GM10266 (cell line): ENCODE measurements at regions not wholly inside any gene's neighbourhood (a gene's known extent, or its start where the extent isn't known, plus 50 kb on each side); places are given as distances from the start of the nearest gene placed in this dataset.

Source experiments
- DNase-seq: peaks from one replicate; pipeline ENCODE4 v3.0.0; 2012; ENCODE audit errors: extremely low spot score
- TF ChIP-seq, protein P1 (sequence below): IDR thresholded peaks from 2 replicates; pipeline ENCODE4 v1.5.1; 2012; ENCODE audit warnings: mild to moderate bottlenecking, low read depth; ENCODE audit not compliant: control insufficient read depth, insufficient read depth; ENCODE audit errors: missing control alignments

DNA sequence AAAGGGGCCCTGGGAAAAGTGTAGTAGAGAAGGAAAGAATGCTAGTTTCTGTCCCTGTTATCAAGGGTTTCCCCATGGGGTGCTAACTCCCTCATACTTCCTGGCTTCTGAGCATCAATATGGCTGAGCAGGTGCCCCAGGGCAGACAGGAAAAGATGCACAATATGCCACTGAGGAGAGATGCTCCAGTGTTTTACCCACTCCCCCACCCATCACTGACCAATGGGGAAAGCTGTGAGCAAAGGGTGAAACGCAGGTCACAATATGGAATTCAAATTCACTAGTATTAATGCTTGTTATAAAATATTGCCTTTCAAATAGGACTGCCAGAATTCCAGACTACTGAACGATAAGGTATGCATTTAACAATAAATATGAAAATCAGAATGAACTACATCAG lies 187.5 kb upstream of the CTNNB1 start:
- no peak for DNase-seq
- TF ChIP-seq, protein P1, sequence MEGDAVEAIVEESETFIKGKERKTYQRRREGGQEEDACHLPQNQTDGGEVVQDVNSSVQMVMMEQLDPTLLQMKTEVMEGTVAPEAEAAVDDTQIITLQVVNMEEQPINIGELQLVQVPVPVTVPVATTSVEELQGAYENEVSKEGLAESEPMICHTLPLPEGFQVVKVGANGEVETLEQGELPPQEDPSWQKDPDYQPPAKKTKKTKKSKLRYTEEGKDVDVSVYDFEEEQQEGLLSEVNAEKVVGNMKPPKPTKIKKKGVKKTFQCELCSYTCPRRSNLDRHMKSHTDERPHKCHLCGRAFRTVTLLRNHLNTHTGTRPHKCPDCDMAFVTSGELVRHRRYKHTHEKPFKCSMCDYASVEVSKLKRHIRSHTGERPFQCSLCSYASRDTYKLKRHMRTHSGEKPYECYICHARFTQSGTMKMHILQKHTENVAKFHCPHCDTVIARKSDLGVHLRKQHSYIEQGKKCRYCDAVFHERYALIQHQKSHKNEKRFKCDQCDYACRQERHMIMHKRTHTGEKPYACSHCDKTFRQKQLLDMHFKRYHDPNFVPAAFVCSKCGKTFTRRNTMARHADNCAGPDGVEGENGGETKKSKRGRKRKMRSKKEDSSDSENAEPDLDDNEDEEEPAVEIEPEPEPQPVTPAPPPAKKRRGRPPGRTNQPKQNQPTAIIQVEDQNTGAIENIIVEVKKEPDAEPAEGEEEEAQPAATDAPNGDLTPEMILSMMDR: no peak

DNA sequence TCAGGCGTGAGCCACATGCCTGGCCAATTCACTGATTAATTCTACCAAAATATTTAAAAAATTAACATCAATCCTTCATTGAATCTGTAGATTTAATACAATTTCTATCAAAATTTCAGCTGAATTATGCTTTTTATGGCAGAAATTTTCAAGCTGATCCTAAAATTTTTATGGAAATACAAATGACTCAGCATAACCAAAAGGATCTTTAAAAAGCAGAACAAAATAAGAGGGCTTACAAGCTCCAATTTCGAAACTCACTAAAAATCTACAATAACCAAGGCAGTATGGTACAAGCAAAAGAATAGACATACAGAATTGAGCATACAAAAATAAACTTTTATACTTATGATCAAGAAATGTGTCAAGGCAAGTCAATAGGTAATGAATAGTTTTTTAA lies 180.4 kb upstream of the CTNNB1 start:
- TF ChIP-seq, protein P1: no peak
- no peak for DNase-seq

DNA sequence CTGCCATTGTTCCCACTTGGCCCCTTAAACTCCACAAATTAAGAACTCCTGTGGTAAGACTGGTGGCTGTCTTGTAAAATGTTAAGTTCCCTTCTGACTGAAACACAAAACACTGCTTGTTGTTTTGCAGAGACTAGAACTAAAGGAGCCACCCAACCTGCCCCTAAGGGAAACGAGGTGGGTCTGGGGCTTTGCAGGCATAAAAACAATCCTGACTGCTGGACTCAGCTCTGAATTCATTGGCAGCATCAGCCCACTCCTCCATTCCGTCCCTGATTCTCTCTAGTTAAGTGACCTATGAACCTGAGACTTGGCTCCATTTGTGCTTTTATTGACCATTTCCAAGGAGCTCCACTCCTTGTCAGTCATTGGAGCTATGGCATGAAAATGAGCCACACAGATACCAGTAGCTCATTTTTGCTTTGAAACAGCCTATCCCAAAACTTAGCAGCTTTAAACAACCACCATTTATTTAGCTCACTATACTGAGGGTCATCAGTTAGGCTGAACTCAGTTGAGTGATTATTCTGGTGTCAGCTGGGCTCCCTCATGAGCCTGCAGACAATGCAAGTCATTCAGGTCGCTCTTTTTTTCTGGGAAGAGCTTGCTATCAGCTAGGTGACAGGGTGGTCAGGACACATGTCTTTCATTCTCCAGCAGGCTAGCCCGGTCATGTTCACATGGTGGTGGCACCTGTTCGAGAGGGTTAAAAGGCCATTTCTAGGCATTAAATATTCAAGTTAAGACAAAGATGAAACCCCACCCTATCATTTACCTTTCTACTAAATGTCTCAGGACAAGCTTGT lies 175.1 kb upstream of the CTNNB1 start:
- TF ChIP-seq, protein P1: no peak
- DNase-seq: no peak

DNA sequence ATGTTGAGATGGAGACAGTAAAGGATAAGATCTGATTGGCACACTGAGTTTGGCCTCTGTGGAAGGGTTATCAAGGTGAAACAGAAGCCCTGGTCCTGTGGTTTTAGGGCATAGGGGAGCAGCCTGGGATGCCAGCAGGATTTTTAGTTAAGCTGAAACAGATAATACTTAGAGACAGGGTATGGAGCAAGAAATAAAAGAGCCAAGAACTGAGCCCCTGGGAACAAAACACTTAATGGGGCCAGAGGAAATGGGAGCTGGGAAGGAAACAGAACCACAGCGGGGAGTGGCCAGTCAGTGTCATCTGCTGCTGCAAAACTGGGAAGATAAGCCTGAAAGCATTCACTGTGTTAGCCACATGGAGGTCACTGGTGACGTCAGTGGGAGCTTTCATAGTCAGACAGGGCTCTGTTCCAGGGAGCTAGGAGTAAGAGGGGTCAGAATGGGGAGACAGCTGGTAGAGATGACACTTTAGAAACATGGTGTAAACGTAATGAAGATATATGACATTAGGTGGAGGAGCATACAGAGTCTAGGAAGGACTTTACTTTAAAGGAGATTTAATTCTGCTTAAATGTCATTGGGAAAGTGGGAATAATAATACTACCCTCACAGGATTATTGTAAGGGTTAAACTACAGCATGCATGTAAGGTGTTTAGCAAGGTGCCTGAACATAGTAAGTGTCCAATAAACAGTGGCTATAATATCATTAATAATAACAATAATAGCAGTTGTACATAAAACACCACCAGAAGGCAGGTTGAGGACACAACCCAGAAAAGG lies 172.7 kb upstream of the CTNNB1 start:
- TF ChIP-seq, protein P1: no peak
- DNase-seq: no peak

DNA sequence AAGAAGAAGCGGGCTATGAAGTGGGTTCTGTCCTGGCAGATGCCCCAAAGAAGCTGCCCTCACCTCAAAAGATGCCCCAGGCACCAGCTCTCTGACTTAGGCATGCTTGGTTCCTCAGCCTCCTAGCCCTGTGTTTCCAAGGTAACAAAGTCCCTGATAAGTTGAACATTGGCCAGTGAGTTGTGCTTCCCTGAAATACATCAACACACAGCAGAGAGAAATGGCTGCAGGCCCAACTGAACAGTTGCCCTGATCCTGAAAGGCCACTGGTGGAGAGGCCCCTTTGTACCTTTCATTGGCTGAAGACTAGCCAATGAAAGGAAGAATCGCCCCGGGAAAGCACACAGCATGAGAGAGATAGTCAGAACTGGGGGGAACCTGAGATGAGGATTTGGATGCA lies 169.9 kb upstream of the CTNNB1 start:
- TF ChIP-seq, protein P1: no peak
- DNase-seq: no peak

DNA sequence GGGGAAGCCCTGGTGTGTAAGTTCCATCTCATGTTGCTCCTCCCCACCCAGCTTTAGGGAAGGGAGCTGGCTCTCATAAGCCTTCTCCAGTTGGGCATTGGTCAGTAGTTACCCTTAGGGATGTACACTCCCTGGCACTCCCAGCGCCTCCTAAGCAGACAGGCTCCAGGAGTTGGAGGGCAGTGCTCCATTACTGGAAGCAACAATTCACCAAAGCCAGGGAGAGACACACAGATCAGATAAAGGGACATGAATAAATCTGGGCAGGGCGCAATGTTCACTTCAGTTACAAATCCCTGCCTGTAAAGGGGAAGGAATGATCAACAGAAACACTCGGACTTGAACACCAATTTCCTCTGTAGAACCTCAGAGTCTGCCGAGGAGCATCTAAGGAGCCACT lies 169.1 kb upstream of the CTNNB1 start:
- no peak for DNase-seq
- TF ChIP-seq, protein P1: no peak

DNA sequence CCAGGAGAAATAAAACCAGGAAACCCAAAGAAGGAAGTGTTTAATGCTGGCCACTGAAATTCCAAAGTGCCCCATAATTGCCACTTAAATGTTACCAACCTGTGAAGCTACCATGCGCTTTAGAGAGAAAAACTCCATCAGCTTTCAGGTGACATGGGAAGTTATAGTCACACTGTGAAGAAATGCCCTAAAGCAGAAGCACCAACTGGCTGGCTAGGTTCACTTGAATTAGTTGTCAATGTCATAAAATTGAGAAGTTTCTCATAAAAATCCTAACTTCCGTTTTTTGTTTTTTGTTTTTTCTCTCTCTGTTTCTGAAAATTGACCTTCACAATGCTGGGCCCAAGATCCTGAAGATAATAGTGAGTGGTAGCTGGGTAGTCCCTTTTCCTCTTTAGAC lies 167.9 kb upstream of the CTNNB1 start:
- no peak for DNase-seq
- TF ChIP-seq, protein P1: no peak
